ENCODE measurements at regions not wholly inside any gene's neighbourhood (a gene's known extent, or its start where the extent isn't known, plus 50 kb on each side); places are given as distances from the start of the nearest gene placed in this dataset.

DNA sequence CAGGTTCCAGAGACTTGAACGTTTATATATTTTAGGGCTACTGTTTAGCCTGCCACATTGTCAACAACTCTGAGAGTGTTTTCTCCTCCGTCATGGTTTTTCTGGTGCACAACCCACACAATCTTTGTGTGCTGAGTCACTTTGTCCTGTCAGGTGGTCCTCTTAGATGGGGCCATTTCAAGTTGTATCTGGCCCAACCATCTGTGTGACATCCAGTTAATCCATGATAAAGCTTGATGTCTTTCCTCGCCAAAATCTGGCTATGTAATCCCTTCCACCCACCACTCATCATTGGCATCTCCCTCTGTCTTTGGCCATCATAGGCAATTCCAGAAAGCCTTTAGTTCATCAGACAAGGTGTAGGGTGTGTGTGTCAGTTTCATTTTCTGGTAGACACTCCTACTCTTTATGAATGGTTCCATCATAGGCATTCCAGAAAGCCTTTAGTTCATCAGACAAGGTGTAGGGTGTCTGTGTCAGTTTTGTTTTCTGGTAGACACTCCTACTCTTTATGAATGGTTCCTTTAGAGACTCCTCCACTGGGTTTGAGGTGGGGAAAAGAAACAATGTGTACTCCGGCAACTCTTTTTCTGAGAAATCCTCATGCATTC, 282.0 kb upstream of the ACTBL2 start:
- TF ChIP-seq, protein P1, sequence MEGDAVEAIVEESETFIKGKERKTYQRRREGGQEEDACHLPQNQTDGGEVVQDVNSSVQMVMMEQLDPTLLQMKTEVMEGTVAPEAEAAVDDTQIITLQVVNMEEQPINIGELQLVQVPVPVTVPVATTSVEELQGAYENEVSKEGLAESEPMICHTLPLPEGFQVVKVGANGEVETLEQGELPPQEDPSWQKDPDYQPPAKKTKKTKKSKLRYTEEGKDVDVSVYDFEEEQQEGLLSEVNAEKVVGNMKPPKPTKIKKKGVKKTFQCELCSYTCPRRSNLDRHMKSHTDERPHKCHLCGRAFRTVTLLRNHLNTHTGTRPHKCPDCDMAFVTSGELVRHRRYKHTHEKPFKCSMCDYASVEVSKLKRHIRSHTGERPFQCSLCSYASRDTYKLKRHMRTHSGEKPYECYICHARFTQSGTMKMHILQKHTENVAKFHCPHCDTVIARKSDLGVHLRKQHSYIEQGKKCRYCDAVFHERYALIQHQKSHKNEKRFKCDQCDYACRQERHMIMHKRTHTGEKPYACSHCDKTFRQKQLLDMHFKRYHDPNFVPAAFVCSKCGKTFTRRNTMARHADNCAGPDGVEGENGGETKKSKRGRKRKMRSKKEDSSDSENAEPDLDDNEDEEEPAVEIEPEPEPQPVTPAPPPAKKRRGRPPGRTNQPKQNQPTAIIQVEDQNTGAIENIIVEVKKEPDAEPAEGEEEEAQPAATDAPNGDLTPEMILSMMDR (IDR thresholded peaks at IDR 0.05; ENCODE audit: low read depth, low read length, poor library complexity, severe bottlenecking) = no peak
- TF ChIP-seq EZH2phosphoT487 (IDR thresholded peaks at IDR 0.05; ENCODE audit: borderline replicate concordance, low read length) = no peak

Data from DOHH2 (cell line).